LNCaP clone FGC (cell line): ENCODE measurements at regions not wholly inside any gene's neighbourhood (a gene's known extent, or its start where the extent isn't known, plus 50 kb on each side); places are given as distances from the start of the nearest gene placed in this dataset.

Experiments
- DNase-seq: peaks from one replicate; pipeline ENCODE4 v3.0.0-alpha.2; 2011; ENCODE audit warnings: low read depth
- H3K4me3 ChIP-seq: 2 replicates; pipeline ENCODE4 v1.5.1; 2011; ENCODE audit warnings: mild to moderate bottlenecking, low read depth, low read length, control low read depth
- CTCF ChIP-seq: IDR thresholded peaks from 2 replicates; pipeline ENCODE4 v1.5.1; 2012; ENCODE audit warnings: mild to moderate bottlenecking; ENCODE audit not compliant: control insufficient read depth, insufficient read depth; ENCODE audit errors: extremely low read depth

- H3K4me3 ChIP-seq = no peak overlapping the region
- no peak for DNase-seq
- no peak for TF ChIP-seq CTCF
Observed at GRCh38 chr10:37582237-37582636, 275.2 kb downstream of the ZNF248 start.

GRCh38 chr10:37576154-37576553 lies 281.3 kb downstream of the ZNF248 start:
- TF ChIP-seq CTCF = no peak
- DNase-seq = no peak
- no peak overlapping the region for H3K4me3 ChIP-seq

GRCh38 chr10:37572206-37572605 lies 285.2 kb downstream of the ZNF248 start:
- DNase-seq = no peak
- TF ChIP-seq CTCF = no peak
- no peak overlapping the region for H3K4me3 ChIP-seq

GRCh38 chr10:37566332-37566731 lies 291.1 kb downstream of the ZNF248 start:
- no peak for TF ChIP-seq CTCF
- DNase-seq = no peak
- no peak overlapping the region for H3K4me3 ChIP-seq

GRCh38 chr10:37563715-37564108 lies 293.7 kb downstream of the ZNF248 start:
- H3K4me3 ChIP-seq = no peak overlapping the region
- DNase-seq = no peak
- TF ChIP-seq CTCF = no peak

- no peak for DNase-seq
- no peak for TF ChIP-seq CTCF
- no peak overlapping the region for H3K4me3 ChIP-seq
Observed at GRCh38 chr10:37563107-37563714, 294.2 kb downstream of the ZNF248 start.

GRCh38 chr10:37552881-37553280 lies 304.5 kb downstream of the ZNF248 start:
- TF ChIP-seq CTCF = no peak
- no peak overlapping the region for H3K4me3 ChIP-seq
- DNase-seq = no peak
